ENCODE measurements at regions not wholly inside any gene's neighbourhood (a gene's known extent, or its start where the extent isn't known, plus 50 kb on each side); places are given as distances from the start of the nearest gene placed in this dataset.

DNA sequence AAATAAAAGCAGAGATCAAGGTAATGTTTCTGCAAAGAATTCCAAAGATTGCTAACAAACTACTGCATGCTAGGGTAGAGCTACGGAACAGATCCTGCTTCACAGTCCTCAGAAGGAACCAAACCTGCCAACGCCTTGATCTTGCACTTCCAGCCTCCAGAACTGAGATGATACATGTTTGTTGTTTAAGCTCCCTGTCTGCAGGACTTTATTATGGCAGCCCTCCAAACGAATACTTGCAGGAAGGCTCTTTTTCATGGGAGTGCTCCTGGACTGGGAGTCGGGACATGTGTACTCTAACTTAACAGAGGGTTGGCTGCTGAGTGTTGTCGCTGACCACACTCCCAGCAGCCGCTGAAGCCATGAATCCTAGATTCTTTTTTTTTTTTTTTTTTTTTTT, 808.8 kb upstream of the EEF2KMT start:
- ChIA-PET POLR2A (ENCODE audit: unreplicated experiment) (no interaction called here), CTCF (no interaction called here)
- no peak overlapping the region for H2AFZ ChIP-seq (ENCODE audit: low read length)
- H3K9ac ChIP-seq (ENCODE audit: low read length) = no peak overlapping the region
- intact Hi-C loops (cut with micrococcal nuclease) = no loop called here
- no peak for TF ChIP-seq EZH2phosphoT487 (IDR thresholded peaks at IDR 0.05; ENCODE audit: borderline replicate concordance, low read length)
- TF ChIP-seq CTCF (conservative IDR thresholded peaks at IDR 0.05; ENCODE audit: low read depth, low read length) = no peak
- TF ChIP-seq EZH2 (IDR thresholded peaks at IDR 0.05; ENCODE audit: low read length, unreplicated experiment) = no peak
- H3K27ac ChIP-seq (ENCODE audit: low read length) = no peak overlapping the region
- ATAC-seq (no peak), DNase-seq (no peak)
- no peaks in the 10 kb centered on the region for H3K9me2 ChIP-seq (replicated peaks; ENCODE audit: low read length)
- H3K4me3 ChIP-seq (ENCODE audit: low read length) = no peak overlapping the region
- no peaks in the 10 kb centered on the region for H3K4me1 ChIP-seq (ENCODE audit: insufficient read depth, low read length)
- no peaks in the 10 kb centered on the region for H3F3A ChIP-seq (ENCODE audit: low read length, unreplicated experiment)
- H3K9me3 ChIP-seq (ENCODE audit: low read length) = no peaks in the 10 kb centered on the region
- no peaks in the 10 kb centered on the region for H3K27me3 ChIP-seq (ENCODE audit: low read length)
- no peaks in the 10 kb centered on the region for H3K79me2 ChIP-seq (ENCODE audit: low read length)
- no peak overlapping the region for H3K4me2 ChIP-seq (ENCODE audit: low read length)
- H3K36me3 ChIP-seq (ENCODE audit: low read depth, low read length) = no peaks in the 10 kb centered on the region
- no peaks in the 10 kb centered on the region for H4K20me1 ChIP-seq (ENCODE audit: low read length)
- BruUV-seq (replicated peaks) = no TSS peak

GRCh38 chr16:5905935-5906334, 808.3 kb upstream of the EEF2KMT start:
- TF ChIP-seq EZH2 (IDR thresholded peaks at IDR 0.05; ENCODE audit: low read length, unreplicated experiment) (no peak), CTCF (conservative IDR thresholded peaks at IDR 0.05; ENCODE audit: low read depth, low read length) (no peak), EZH2phosphoT487 (IDR thresholded peaks at IDR 0.05; ENCODE audit: borderline replicate concordance, low read length) (no peak)
- H3K27me3 ChIP-seq (ENCODE audit: low read length) = no peaks in the 10 kb centered on the region
- no peaks in the 10 kb centered on the region for H3F3A ChIP-seq (ENCODE audit: low read length, unreplicated experiment)
- no peaks in the 10 kb centered on the region for H3K79me2 ChIP-seq (ENCODE audit: low read length)
- POLR2A ChIA-PET (ENCODE audit: unreplicated experiment) = no interaction called here
- BruUV-seq (replicated peaks) = no TSS peak
- H3K9me3 ChIP-seq (ENCODE audit: low read length) = no peaks in the 10 kb centered on the region
- no peak overlapping the region for H3K9ac ChIP-seq (ENCODE audit: low read length)
- CTCF ChIA-PET = no interaction called here
- no peak overlapping the region for H3K4me2 ChIP-seq (ENCODE audit: low read length)
- intact Hi-C loops (cut with micrococcal nuclease) = no loop called here
- ATAC-seq = no peak
- no peaks in the 10 kb centered on the region for H4K20me1 ChIP-seq (ENCODE audit: low read length)
- no peak overlapping the region for H3K4me3 ChIP-seq (ENCODE audit: low read length)
- H2AFZ ChIP-seq (ENCODE audit: low read length) = no peak overlapping the region
- H3K4me1 ChIP-seq (ENCODE audit: insufficient read depth, low read length) = no peaks in the 10 kb centered on the region
- H3K9me2 ChIP-seq (replicated peaks; ENCODE audit: low read length) = no peaks in the 10 kb centered on the region
- no peaks in the 10 kb centered on the region for H3K36me3 ChIP-seq (ENCODE audit: low read depth, low read length)
- no peak overlapping the region for H3K27ac ChIP-seq (ENCODE audit: low read length)
- no peak for DNase-seq

DNA sequence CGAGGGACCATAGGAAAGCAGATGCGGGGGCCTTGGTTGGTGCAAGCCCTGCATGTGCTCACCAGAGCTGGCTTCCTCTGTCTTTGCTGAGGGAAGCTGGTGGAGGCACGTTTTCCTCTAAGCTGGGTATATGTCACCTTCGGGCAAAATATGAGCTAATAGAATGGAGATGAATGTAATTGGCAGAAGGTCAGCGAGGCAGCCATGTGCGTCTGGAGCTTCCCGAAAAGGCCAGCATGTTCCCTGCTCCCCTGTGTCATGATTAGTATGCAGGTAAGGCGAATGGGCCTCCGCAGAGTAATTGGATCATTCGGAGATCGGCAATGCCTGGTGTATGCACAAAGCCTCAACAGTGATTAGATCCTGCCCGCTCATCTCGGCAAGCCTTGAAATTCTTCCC, 806.2 kb upstream of the EEF2KMT start:
- ChIA-PET CTCF (no interaction called here), POLR2A (ENCODE audit: unreplicated experiment) (interaction anchor here (0.6 kb wide), 1 partner anchor 560 kb away, joined by 3 read pairs; no protein-coding TSS in a partner anchor)
- no peaks in the 10 kb centered on the region for H4K20me1 ChIP-seq (ENCODE audit: low read length)
- intact Hi-C loops (cut with micrococcal nuclease) = no loop called here
- no peak overlapping the region for H3K9ac ChIP-seq (ENCODE audit: low read length)
- no peaks in the 10 kb centered on the region for H3F3A ChIP-seq (ENCODE audit: low read length, unreplicated experiment)
- no peaks in the 10 kb centered on the region for H3K79me2 ChIP-seq (ENCODE audit: low read length)
- no peak overlapping the region for H2AFZ ChIP-seq (ENCODE audit: low read length)
- H3K4me2 ChIP-seq (ENCODE audit: low read length) = no peak overlapping the region
- no peak for DNase-seq
- H3K9me2 ChIP-seq (replicated peaks; ENCODE audit: low read length) = no peaks in the 10 kb centered on the region
- H3K27me3 ChIP-seq (ENCODE audit: low read length) = no peaks in the 10 kb centered on the region
- H3K9me3 ChIP-seq (ENCODE audit: low read length) = no peaks in the 10 kb centered on the region
- H3K27ac ChIP-seq (ENCODE audit: low read length) = no peak overlapping the region
- no peaks in the 10 kb centered on the region for H3K4me1 ChIP-seq (ENCODE audit: insufficient read depth, low read length)
- no peak for ATAC-seq
- no peak overlapping the region for H3K4me3 ChIP-seq (ENCODE audit: low read length)
- no peaks in the 10 kb centered on the region for H3K36me3 ChIP-seq (ENCODE audit: low read depth, low read length)
- TF ChIP-seq EZH2 (IDR thresholded peaks at IDR 0.05; ENCODE audit: low read length, unreplicated experiment) = no peak
- no peak for TF ChIP-seq CTCF (conservative IDR thresholded peaks at IDR 0.05; ENCODE audit: low read depth, low read length)
- no peak for TF ChIP-seq EZH2phosphoT487 (IDR thresholded peaks at IDR 0.05; ENCODE audit: borderline replicate concordance, low read length)
- no TSS peak for BruUV-seq (replicated peaks)
